HG03025 (cell line): ENCODE measurements at regions not wholly inside any gene's neighbourhood (a gene's known extent, or its start where the extent isn't known, plus 50 kb on each side); places are given as distances from the start of the nearest gene placed in this dataset.

ENCODE experiments used
- ATAC-seq: cut with Tn5 transposase; IDR thresholded peaks from one replicate; pipeline ENCODE4 v1.9.1; 2021; ENCODE audit warnings: mild to moderate bottlenecking, moderate library complexity; ENCODE audit not compliant: unreplicated experiment, low FRiP score

- ATAC-seq: no peak
Measured at GRCh38 chr18:76258209-76258608, 236.8 kb downstream of the ZNF516 start.

GRCh38 chr18:76255070-76255683 is 239.9 kb downstream of the ZNF516 start:
- ATAC-seq: no peak

- ATAC-seq: no peak
Measured at GRCh38 chr18:76252880-76253279, 242.2 kb downstream of the ZNF516 start.

- ATAC-seq: no peak
Measured at GRCh38 chr18:76252139-76252538, 242.9 kb downstream of the ZNF516 start.

GRCh38 chr18:76251691-76252090 is 243.4 kb downstream of the ZNF516 start:
- ATAC-seq: no peak

GRCh38 chr18:76246590-76246989 is 248.5 kb downstream of the ZNF516 start:
- ATAC-seq: no peak

GRCh38 chr18:76234676-76235060 is 260.4 kb downstream of the ZNF516 start:
- ATAC-seq: no peak

- no peak for ATAC-seq
Measured at GRCh38 chr18:76233876-76234675, 261.0 kb downstream of the ZNF516 start.

- ATAC-seq: no peak
Measured at GRCh38 chr18:76233406-76233805, 261.6 kb downstream of the ZNF516 start.

- no peak for ATAC-seq
Measured at GRCh38 chr18:76232779-76233178, 262.3 kb downstream of the ZNF516 start.

- ATAC-seq: no peak
Measured at GRCh38 chr18:76232010-76232409, 263.0 kb downstream of the ZNF516 start.

GRCh38 chr18:76231402-76231801 is 263.6 kb downstream of the ZNF516 start:
- no peak for ATAC-seq

- no peak for ATAC-seq
Measured at GRCh38 chr18:76230791-76231190, 264.3 kb downstream of the ZNF516 start.

- no peak for ATAC-seq
Measured at GRCh38 chr18:76228716-76229115, 266.3 kb downstream of the ZNF516 start.

- ATAC-seq: no peak
Measured at GRCh38 chr18:76227759-76228158, 267.3 kb downstream of the ZNF516 start.

GRCh38 chr18:76223403-76223802 is 271.6 kb downstream of the ZNF516 start:
- no peak for ATAC-seq

GRCh38 chr18:76219023-76219422 is 276.0 kb downstream of the ZNF516 start:
- ATAC-seq: no peak

GRCh38 chr18:76216096-76216495 is 278.9 kb downstream of the ZNF516 start:
- no peak for ATAC-seq

GRCh38 chr18:76213991-76214390 is 281.1 kb downstream of the ZNF516 start:
- no peak for ATAC-seq

- no peak for ATAC-seq
Measured at GRCh38 chr18:76212960-76213359, 282.1 kb downstream of the ZNF516 start.

GRCh38 chr18:76209597-76209996 is 285.4 kb downstream of the ZNF516 start:
- no peak for ATAC-seq

- ATAC-seq: no peak
Measured at GRCh38 chr18:76208678-76209306, 286.2 kb downstream of the ZNF516 start.
